Activated T-helper 17 cell treated with anti-CD3 and anti-CD28 coated beads, Interleukin-2, amount 50 U/mL, for 72 hours (primary cell): ENCODE measurements at regions not wholly inside any gene's neighbourhood (a gene's known extent, or its start where the extent isn't known, plus 50 kb on each side); places are given as distances from the start of the nearest gene placed in this dataset.

ENCODE experiments used
- ATAC-seq: fragments of 150-1000 bp; cut with Tn5 transposase; replicated peaks from 2 replicates; pipeline ENCODE4 v1.10.0; 2021; ENCODE audit warnings: mild to moderate bottlenecking, moderate library complexity
- H3K27ac Mint-ChIP-seq: one replicate; pipeline ENCODE4 v1.8.0; 2022; ENCODE audit warnings: mixed read lengths
- H3K27me3 Mint-ChIP-seq: one replicate; pipeline ENCODE4 v1.8.0; 2022; ENCODE audit warnings: mixed read lengths
- H3K36me3 Mint-ChIP-seq: one replicate; pipeline ENCODE4 v1.8.0; 2022; ENCODE audit warnings: low read depth, mild to moderate bottlenecking, mixed read lengths
- H3K4me1 Mint-ChIP-seq: one replicate; pipeline ENCODE4 v1.8.0; 2022; ENCODE audit warnings: mixed read lengths
- H3K4me3 Mint-ChIP-seq: one replicate; pipeline ENCODE4 v1.8.0; 2022; ENCODE audit warnings: mild to moderate bottlenecking, mixed read lengths
- H3K9me3 Mint-ChIP-seq: one replicate; pipeline ENCODE4 v1.8.0; 2022; ENCODE audit warnings: mixed read lengths

DNA sequence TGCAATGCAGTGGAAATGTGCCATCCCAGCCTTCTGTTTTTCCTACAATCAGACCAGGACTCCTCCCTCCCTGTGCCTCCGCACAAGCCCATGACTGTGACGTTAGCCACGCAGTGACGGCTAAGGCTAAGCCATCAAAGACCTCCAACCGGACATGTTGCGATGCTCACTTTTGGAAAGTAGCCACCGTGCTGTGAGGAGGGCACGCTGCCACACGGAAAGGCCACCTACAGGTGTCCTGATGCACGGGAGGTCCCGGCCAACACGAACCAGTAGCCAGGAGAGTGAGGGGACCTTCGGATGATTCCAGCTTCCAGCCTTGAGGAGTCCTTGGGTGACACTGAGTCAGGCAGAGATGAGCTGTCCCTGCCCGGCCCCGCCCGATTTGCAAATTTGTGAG, 53.9 kb downstream of the FOXL1 start:
- Mint-ChIP-seq H3K27me3 (peaks cover 26% of the 10 kb centered on the region), H3K9me3 (no peaks in the 10 kb centered on the region), H3K4me1 (no peaks in the 10 kb centered on the region), H3K4me3 (no peak overlapping the region), H3K36me3 (no peaks in the 10 kb centered on the region), H3K27ac (no peak overlapping the region)
- ATAC-seq = no peak

DNA sequence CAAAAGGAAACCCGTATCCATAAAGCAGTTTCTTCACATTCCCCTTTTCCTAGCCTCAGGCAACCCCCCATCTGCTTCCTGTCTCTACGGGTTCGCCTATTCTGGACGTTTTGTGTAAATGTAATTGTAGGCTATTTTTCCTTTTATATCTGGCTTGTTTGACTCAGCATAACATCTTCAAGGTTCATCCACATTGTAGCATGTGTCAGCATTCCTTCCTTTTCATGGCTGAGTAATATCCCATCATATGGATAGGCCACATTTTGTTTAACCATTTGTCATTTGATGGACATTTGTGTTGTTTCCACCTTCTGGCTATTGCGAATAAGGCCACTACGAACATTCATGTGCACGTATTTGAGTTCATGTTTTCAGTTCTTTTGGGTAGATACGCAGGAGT, 54.6 kb downstream of the FOXL1 start:
- no peak for ATAC-seq
- Mint-ChIP-seq H3K27me3 (peaks cover 27% of the 10 kb centered on the region), H3K36me3 (no peaks in the 10 kb centered on the region), H3K9me3 (no peaks in the 10 kb centered on the region), H3K4me3 (no peak overlapping the region), H3K4me1 (no peaks in the 10 kb centered on the region), H3K27ac (no peak overlapping the region)

DNA sequence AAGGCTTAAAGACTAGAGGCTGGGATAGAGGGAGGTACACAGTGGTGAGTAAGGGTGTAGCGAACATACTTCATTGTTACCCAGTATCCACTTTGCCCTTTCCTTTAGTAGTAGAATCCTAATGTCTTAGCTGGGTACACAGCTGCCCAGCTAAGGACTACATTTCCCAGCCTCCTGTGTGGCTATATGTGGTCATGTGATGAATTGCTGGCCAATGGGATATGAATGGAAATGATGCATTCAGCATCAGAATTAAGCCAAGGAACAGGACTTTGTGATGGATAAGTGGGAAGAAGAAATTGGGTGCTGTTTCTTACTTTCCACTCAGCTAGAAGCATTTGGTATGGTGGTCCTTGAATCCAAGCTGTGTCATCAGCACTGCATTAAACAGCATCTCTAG, 55.9 kb downstream of the FOXL1 start:
- Mint-ChIP-seq H3K4me3 (no peak overlapping the region), H3K27me3 (peaks cover 34% of the 10 kb centered on the region), H3K9me3 (no peaks in the 10 kb centered on the region), H3K36me3 (no peaks in the 10 kb centered on the region), H3K27ac (no peak overlapping the region), H3K4me1 (no peaks in the 10 kb centered on the region)
- ATAC-seq = no peak

DNA sequence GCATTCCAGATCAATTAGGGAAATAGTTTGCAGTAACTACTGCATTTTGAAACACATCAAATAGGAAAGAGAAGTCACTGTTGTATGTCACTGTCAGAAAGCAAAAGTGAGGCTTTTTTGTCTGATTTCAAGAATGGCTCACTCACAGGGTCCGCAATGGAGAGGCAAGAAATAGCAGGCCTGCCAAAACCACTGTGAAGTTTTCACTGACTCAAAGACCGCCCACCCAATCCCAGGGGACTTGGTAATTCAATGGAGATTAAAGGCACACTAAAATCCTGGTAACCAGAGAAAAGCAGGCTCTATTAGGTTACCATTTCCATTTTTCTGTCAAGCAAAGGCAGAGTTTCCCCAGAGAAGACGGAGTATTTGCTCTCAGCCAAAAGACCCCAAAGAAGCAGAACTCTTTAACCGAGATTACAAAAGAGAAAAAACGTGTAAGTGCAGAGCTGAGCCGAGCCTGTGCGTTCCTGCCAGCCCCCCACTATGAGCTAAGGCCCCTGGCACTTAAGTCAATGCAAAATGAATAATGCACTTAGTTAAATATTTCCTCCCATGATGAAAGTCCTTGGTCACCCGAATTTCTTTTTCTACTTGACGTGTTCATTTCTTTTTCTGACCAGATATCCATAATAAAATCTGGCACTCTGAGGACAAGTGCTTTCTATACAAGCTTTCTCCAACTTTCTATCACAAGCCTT, 57.0 kb downstream of the FOXL1 start:
- Mint-ChIP-seq H3K4me1 (no peaks in the 10 kb centered on the region), H3K4me3 (no peak overlapping the region), H3K9me3 (no peaks in the 10 kb centered on the region), H3K27ac (no peak overlapping the region), H3K36me3 (no peaks in the 10 kb centered on the region), H3K27me3 (peaks cover 32% of the 10 kb centered on the region)
- ATAC-seq = no peak

DNA sequence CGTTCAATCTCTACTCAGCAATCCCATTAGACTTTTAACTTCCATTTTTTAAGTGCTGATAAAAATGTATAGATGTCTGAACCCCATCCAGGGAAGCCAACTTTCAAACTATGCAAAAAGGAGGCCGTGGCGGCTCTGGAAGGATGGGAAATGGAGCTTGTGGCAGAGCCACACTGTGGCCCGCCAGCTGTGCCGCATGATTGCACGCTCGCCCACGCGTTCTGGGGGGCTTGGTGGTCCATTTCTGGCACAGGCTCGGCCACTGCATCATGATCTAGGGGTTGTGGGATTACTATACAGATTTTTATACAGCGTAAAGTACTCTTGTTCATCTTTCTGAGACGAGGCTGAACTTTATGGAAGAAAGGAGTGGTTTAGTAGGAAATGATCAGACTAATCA, 57.6 kb downstream of the FOXL1 start:
- no peak overlapping the region for H3K4me3 Mint-ChIP-seq
- no peak for ATAC-seq

DNA sequence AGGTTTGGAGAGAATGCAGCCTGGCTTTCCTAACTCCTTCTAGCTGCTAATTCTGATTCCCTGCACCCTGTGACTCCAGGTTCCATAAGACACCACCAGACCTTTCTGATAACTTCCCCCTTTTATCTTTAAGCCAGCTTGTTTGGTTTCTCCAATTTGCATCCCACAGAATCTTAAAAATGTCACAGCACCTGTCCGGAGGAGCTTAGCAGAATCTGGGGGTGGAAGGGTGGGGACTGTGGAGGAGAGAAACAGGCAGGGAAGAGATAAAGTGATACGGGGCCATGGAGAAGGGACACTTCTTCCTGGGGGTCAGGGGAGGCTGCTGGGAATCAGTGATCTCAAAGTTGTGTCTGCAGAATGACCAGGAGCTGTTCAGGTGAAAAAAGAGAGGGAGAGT, 59.4 kb downstream of the FOXL1 start:
- H3K4me3 Mint-ChIP-seq = no peak overlapping the region
- H3K27me3 Mint-ChIP-seq = peaks cover 28% of the 10 kb centered on the region
- H3K27ac Mint-ChIP-seq = no peak overlapping the region
- ATAC-seq = no peak
- H3K36me3 Mint-ChIP-seq = no peaks in the 10 kb centered on the region
- H3K4me1 Mint-ChIP-seq = no peaks in the 10 kb centered on the region
- no peaks in the 10 kb centered on the region for H3K9me3 Mint-ChIP-seq

More for the DNA sequence above, 57.6 kb downstream of the FOXL1 start:
- Mint-ChIP-seq H3K27me3 (peaks cover 32% of the 10 kb centered on the region), H3K36me3 (no peaks in the 10 kb centered on the region), H3K9me3 (no peaks in the 10 kb centered on the region), H3K27ac (no peak overlapping the region), H3K4me1 (no peaks in the 10 kb centered on the region)

DNA sequence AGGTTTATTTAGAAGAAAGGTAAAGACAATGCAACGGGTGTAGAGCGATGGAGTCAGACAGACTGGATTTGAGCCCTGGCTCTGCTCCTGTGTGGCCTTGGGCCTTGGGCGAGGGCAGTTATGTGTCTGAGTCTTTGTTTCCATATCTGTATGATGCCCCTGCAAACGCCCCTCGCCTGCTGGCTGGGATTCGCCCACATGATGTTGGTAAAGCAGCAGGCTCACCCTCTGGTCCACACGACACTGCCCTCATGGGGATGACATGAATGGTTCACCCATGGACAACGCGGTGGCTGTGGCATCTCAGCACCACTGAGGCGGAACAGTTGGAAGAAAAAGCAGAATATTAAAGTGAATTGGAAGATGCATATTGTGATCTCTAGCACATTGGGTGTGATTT, 60.3 kb downstream of the FOXL1 start:
- Mint-ChIP-seq H3K4me1 (no peaks in the 10 kb centered on the region), H3K4me3 (no peak overlapping the region), H3K27ac (no peak overlapping the region), H3K36me3 (no peaks in the 10 kb centered on the region), H3K27me3 (peaks cover 23% of the 10 kb centered on the region), H3K9me3 (no peaks in the 10 kb centered on the region)
- no peak for ATAC-seq

DNA sequence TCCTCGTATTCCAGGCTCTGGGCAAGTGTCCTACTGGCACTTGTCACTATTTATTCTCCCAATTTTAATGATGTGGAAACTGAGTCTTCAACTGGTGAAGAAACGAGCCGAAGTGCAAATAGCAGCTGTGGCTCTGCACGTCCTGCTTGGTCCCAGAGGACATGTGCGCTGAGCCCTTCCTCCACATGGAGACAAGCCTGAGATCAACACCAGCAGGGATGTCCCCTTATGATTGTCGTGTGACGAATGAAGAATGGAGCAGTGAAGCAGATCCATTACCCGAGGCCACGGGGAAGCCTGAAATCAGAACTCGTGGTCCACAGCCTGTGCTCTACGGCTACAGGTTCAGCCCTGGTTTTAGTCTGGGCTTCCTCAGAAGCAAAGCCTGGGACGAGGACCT, 61.0 kb downstream of the FOXL1 start:
- Mint-ChIP-seq H3K27ac (no peak overlapping the region), H3K36me3 (no peaks in the 10 kb centered on the region), H3K4me1 (no peaks in the 10 kb centered on the region), H3K9me3 (no peaks in the 10 kb centered on the region), H3K27me3 (peaks cover 23% of the 10 kb centered on the region), H3K4me3 (no peak overlapping the region)
- no peak for ATAC-seq

DNA sequence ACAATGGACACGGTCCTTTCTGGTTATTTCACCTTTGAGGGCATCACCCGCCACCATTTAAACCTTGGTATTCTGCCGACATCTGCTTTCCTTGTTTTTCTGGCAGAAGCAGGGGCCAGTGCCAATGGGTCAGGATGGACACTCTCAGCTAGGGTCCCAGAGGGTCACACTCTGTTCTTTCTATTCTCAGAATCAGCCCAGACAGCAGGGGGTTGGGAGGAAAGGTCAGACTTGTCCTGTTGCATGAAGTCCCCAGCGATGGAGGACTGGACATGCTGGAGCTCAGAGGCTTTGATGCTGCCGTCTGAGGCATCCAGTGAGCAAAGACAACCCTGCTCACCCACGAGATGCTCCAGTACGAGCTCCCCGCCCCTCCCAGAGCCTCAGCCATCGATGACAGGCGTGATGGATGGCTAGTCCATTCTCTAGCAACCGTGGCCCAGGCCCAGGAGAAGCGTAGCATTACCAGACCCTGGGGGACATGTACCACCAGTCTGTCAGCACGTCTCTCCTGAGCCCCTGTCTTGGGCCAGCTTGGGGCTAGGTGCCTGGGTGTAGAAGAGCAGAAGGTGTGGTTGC, 62.0 kb downstream of the FOXL1 start:
- Mint-ChIP-seq H3K4me3 (no peak overlapping the region), H3K36me3 (no peaks in the 10 kb centered on the region), H3K27me3 (peaks cover 18% of the 10 kb centered on the region), H3K4me1 (no peaks in the 10 kb centered on the region), H3K27ac (no peak overlapping the region), H3K9me3 (no peaks in the 10 kb centered on the region)
- no peak for ATAC-seq

DNA sequence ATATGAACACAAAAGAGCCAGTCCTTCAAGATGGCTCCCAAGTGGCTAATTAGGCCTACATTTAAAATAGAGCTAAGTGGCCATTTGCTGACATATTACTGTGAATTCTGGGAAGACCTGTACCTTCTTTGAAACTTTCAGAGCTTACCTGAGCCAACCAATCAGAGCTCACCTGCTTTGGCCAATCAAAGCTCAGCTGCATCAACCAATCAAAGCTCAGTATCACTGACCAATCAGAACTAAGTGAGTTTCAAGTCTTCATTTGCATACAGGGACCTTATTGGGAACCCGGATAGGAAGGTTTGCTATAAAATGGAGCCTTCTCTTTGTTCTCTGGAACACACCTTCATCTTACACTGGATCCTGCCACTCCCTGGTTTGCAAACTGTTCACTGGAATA, 63.7 kb downstream of the FOXL1 start:
- no peak overlapping the region for H3K27ac Mint-ChIP-seq
- H3K4me1 Mint-ChIP-seq = no peaks in the 10 kb centered on the region

DNA sequence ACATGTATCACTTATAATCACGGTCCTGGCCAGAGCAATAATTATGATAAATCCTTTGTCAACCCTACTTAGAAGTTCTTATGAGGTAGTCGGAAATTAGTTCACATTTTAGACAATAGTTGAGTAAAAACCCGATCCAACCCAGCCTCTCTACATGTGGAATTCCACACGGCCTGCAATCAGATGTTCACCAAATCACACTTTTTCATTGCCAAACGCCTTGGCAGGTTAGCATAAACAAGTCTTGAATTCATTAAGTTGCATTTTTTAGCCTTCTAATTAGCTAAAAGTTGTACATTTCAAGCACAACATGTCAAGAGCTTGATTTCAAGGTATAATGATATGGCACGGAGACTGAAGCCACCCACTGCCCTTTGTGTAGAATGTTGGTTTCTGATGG, 65.3 kb downstream of the FOXL1 start:
- no peak overlapping the region for H3K4me3 Mint-ChIP-seq
- H3K4me1 Mint-ChIP-seq = no peaks in the 10 kb centered on the region
- H3K27me3 Mint-ChIP-seq = peaks cover 6% of the 10 kb centered on the region
- no peak overlapping the region for H3K27ac Mint-ChIP-seq
- ATAC-seq = no peak
- H3K9me3 Mint-ChIP-seq = no peaks in the 10 kb centered on the region
- H3K36me3 Mint-ChIP-seq = no peaks in the 10 kb centered on the region

More for the DNA sequence above, 63.7 kb downstream of the FOXL1 start:
- Mint-ChIP-seq H3K36me3 (no peaks in the 10 kb centered on the region), H3K4me3 (no peak overlapping the region), H3K27me3 (peaks cover 14% of the 10 kb centered on the region), H3K9me3 (no peaks in the 10 kb centered on the region)
- ATAC-seq = no peak

DNA sequence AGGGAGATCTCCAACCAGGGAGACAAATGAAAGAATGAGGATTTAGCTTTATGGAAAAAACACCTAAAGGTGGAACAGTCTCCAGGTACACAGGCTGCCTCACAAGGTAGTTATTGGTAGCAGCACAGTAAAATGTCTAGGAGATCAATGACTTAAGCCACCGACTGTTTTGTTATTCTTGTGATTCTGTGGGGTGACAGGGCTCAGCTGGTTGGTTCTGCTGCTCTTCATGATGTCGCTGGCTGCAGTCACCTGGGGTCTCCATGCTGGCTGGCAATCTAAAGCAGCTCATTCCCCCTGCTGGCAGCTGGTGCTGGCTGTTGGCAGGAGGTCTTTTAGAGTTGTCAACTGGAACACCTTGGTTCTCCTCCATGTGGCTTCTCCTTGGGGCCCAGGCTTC, 69.2 kb downstream of the FOXL1 start:
- H3K4me3 Mint-ChIP-seq = no peak overlapping the region
- H3K36me3 Mint-ChIP-seq = no peaks in the 10 kb centered on the region
- H3K27me3 Mint-ChIP-seq = peaks cover 3% of the 10 kb centered on the region
- H3K4me1 Mint-ChIP-seq = no peaks in the 10 kb centered on the region
- H3K27ac Mint-ChIP-seq = no peak overlapping the region
- ATAC-seq = no peak
- no peaks in the 10 kb centered on the region for H3K9me3 Mint-ChIP-seq

DNA sequence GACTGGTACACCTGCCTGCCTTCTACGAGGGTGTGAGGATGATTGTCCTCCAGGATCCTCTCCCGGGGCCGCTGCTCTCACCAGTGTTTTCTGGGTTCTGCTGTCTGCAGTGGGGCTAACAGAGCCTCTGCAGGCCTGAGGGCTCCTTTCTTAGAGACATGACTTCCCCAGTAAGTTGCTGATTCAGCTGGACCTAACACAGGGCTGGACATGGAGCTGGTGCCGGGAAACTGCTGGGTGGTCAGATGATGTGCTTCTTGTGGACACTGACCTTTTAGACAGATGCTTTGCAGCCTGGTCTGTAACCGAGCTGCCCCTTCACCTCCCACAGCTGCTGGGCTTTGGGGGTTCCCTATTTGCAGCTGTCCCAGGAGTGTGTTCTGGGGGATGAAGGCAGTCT, 71.5 kb downstream of the FOXL1 start:
- Mint-ChIP-seq H3K27ac (no peak overlapping the region), H3K4me3 (no peak overlapping the region), H3K27me3 (peaks cover 3% of the 10 kb centered on the region), H3K4me1 (no peaks in the 10 kb centered on the region), H3K9me3 (no peaks in the 10 kb centered on the region), H3K36me3 (no peaks in the 10 kb centered on the region)
- no peak for ATAC-seq

DNA sequence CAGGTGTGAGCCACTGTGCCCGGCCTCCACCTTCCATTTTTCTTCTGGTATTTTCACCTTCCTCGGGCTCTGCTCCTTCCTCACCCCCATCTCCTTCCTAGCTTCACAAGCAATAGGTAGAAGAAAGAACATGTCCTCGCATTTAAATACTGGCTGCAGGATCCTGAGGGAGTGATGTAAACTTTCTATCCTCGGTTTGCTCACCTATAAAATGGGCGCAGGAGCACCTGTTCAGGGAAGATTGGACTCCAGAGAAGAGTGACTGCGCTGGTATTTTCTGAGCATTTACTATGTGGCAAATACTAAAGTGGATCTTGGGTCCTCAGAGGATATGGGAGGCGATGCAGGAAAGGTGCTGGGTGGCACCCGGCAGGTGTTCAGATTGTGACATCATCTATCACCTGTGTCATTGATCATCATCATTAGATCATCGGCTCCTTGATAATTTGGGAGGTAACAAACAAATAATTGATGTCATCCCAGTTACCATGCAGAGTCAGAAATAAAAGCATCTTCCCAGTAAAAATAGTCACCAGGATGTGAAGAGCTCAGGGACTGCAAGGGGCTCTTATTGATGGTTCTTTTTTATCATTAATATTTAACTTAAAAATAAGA, 72.8 kb downstream of the FOXL1 start:
- H3K9me3 Mint-ChIP-seq = no peaks in the 10 kb centered on the region
- H3K27ac Mint-ChIP-seq = no peak overlapping the region
- H3K36me3 Mint-ChIP-seq = no peaks in the 10 kb centered on the region
- ATAC-seq = no peak
- no peak overlapping the region for H3K4me3 Mint-ChIP-seq
- peaks cover under 1% of the 10 kb centered on the region for H3K27me3 Mint-ChIP-seq
- no peaks in the 10 kb centered on the region for H3K4me1 Mint-ChIP-seq

DNA sequence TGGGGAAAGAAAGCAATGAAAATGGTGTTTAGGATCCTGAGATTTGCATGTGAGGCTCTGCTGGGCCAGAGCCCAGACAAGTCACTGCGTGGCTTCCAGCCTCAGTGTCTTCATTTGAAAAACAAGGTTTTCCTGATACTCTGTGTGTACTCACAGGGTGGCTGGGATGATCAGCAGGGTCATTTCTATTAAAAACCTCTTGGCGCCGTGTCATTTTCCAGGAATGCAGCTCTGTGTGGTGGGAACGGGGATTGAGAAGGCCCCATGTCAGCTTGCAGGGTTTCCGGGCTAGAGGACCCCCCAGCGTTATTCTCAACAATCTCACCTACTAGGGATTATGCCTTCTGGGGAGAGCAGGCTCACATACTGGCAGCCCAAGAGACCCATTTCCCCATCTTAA, 73.5 kb downstream of the FOXL1 start:
- no peaks in the 10 kb centered on the region for H3K4me1 Mint-ChIP-seq
- peaks cover 4% of the 10 kb centered on the region for H3K27me3 Mint-ChIP-seq
- no peak for ATAC-seq
- H3K36me3 Mint-ChIP-seq = no peaks in the 10 kb centered on the region
- no peak overlapping the region for H3K27ac Mint-ChIP-seq
- H3K9me3 Mint-ChIP-seq = no peaks in the 10 kb centered on the region
- no peak overlapping the region for H3K4me3 Mint-ChIP-seq
